HCT116 (cell line): ENCODE measurements at regions not wholly inside any gene's neighbourhood (a gene's known extent, or its start where the extent isn't known, plus 50 kb on each side); places are given as distances from the start of the nearest gene placed in this dataset.

ENCODE experiments used
- ATAC-seq: fragments of 200-7000 bp; cut with Tn5 transposase; 2 replicates; pipeline ENCODE4 v1.9.1; 2020; ENCODE audit warnings: mild to moderate bottlenecking, moderate library complexity
- BruUV-seq: library from RNA; stranded (reverse); fragments of 400-500 nt; replicated peaks from 2 replicates; lab custom pipeline; 2021; lab: Mats Ljungman, UMichigan
- CTCF ChIA-PET: fragments of 300-600 bp; sonication (Branson Sonifier 250); formaldehyde crosslinking; loops from one replicate; lab custom pipeline; 2021; ENCODE audit warnings: antibody characterized with exemption; lab: Charles Lee
- POLR2A ChIA-PET: fragments of 300-600, 350-600 bp; sonication (Branson Sonifier 250); formaldehyde crosslinking; loops from one replicate; lab custom pipeline; 2021; ENCODE audit warnings: antibody characterized with exemption; lab: Charles Lee
- RAD21 ChIA-PET, 2 experiments: fragments of 300-600 bp; sonication (Branson Sonifier 250); formaldehyde crosslinking; loops; one replicate each; lab custom pipeline; 2023; ENCODE audit warnings: low total read pairs in 2 of 2; ENCODE audit not compliant: uncharacterized antibody in 2 of 2, unreplicated experiment in 2 of 2, low non-redundant PET in 1 of 2; lab: Charles Lee
- DNase-seq: peaks from one replicate; pipeline ENCODE4 v3.0.0-alpha.2; 2010; ENCODE audit warnings: low read depth, low spot score
- H2AFZ ChIP-seq: fragments of 200-600 bp; shearing (Covaris generic), sonication (generic); 2 replicates; pipeline ENCODE4 v1.6.1; 2017; ENCODE audit warnings: low read depth, mixed run types, mixed read lengths, antibody characterized with exemption, low read length; ENCODE audit not compliant: poor library complexity, severe bottlenecking
- H3K27ac ChIP-seq: 2 replicates; pipeline ENCODE4 v1.5.1; 2012; ENCODE audit warnings: low read depth, low read length
- H3K27me3 ChIP-seq: fragments of 200-600 bp; sonication (generic); 2 replicates; pipeline ENCODE4 v1.6.1; 2016; ENCODE audit warnings: mixed run types, low read length, mixed read lengths; ENCODE audit not compliant: insufficient read depth
- H3K36me3 ChIP-seq, 2 experiments: fragments of 200-500 bp in 1 of 2; fragments of 200-600 bp in 1 of 2; sonication (Bioruptor generic) in 1 of 2; sonication (generic) in 1 of 2; 2 replicates each; pipeline versions ENCODE4 v1.5.1 to v1.6.1; 2014 to 2016; ENCODE audit warnings: low read length in 2 of 2, inconsistent platforms in 1 of 2, mixed read lengths in 1 of 2, mixed run types in 1 of 2; ENCODE audit not compliant: insufficient read depth in 2 of 2, control insufficient read depth in 1 of 2
- H3K4me1 ChIP-seq, 2 experiments: fragments of 200-600 bp in 1 of 2; sonication (generic) in 1 of 2; 2 replicates each; pipeline versions ENCODE4 v1.5.1 to v1.6.1; 2012 to 2017; ENCODE audit warnings: low read length in 2 of 2, inconsistent platforms in 1 of 2, mild to moderate bottlenecking in 1 of 2, mixed read lengths in 1 of 2, mixed run types in 1 of 2, moderate library complexity in 1 of 2; ENCODE audit not compliant: insufficient read depth in 2 of 2, control insufficient read depth in 1 of 2
- H3K4me2 ChIP-seq: fragments of 200-600 bp; sonication (generic); 2 replicates; pipeline ENCODE4 v1.6.1; 2017; ENCODE audit warnings: mixed run types, low read length, mixed read lengths
- H3K4me3 ChIP-seq, 2 experiments: fragments of 200-600 bp in 1 of 2; sonication (generic) in 1 of 2; replicated peaks in 1 of 2; 2 replicates each; pipeline ENCODE4 v1.5.1; 2011 to 2016; ENCODE audit warnings: low read length in 2 of 2, control low read depth in 1 of 2, low read depth in 1 of 2, mild to moderate bottlenecking in 1 of 2, mixed read lengths in 1 of 2, mixed run types in 1 of 2
- H3K79me2 ChIP-seq: fragments of 200-600 bp; sonication (generic); 2 replicates; pipeline ENCODE4 v1.6.1; 2017; ENCODE audit warnings: mild to moderate bottlenecking, mixed run types, low read length, moderate library complexity, mixed read lengths; ENCODE audit not compliant: insufficient read depth
- H3K9ac ChIP-seq: fragments of 200-600 bp; sonication (generic); 2 replicates; pipeline ENCODE4 v1.6.1; 2016; ENCODE audit warnings: low read length, mixed read lengths
- H3K9me2 ChIP-seq: fragments of 200-600 bp; sonication (generic), shearing (Covaris generic); 2 replicates; pipeline ENCODE4 v1.6.1; 2017; ENCODE audit warnings: mixed run types, mild to moderate bottlenecking, moderate library complexity; ENCODE audit not compliant: insufficient read depth
- H3K9me3 ChIP-seq, 2 experiments: fragments of 200-500 bp in 1 of 2; fragments of 200-600 bp in 1 of 2; sonication (Bioruptor generic) in 1 of 2; sonication (generic) in 1 of 2; 2 replicates each; pipeline ENCODE4 v1.6.1; 2014 to 2017; ENCODE audit warnings: low read length in 2 of 2, mixed read lengths in 2 of 2, inconsistent platforms in 1 of 2, low read depth in 1 of 2, mild to moderate bottlenecking in 1 of 2, mixed run types in 1 of 2, moderate library complexity in 1 of 2; ENCODE audit not compliant: control insufficient read depth in 1 of 2, insufficient read depth in 1 of 2
- H4K20me1 ChIP-seq: fragments of 200-600 bp; sonication (generic), shearing (Covaris generic); 2 replicates; pipeline ENCODE4 v1.6.1; 2017; ENCODE audit warnings: mixed run types, mild to moderate bottlenecking, moderate library complexity; ENCODE audit not compliant: insufficient read depth
- CBX3 ChIP-seq: IDR thresholded peaks from 2 replicates; pipeline ENCODE4 v1.6.1; 2012; ENCODE audit warnings: low read depth
- CEBPB ChIP-seq: IDR thresholded peaks from 2 replicates; pipeline ENCODE4 v1.6.1; 2012; ENCODE audit warnings: low read depth
- EGR1 ChIP-seq: IDR thresholded peaks from 2 replicates; pipeline ENCODE4 v1.6.1; 2012; ENCODE audit warnings: low read depth
- EZH2 ChIP-seq: fragments of 200-600 bp; sonication (generic); IDR thresholded peaks from 2 replicates; pipeline ENCODE4 v1.6.1; 2017; ENCODE audit warnings: antibody characterized with exemption, mixed run types
- FOSL1 ChIP-seq: IDR thresholded peaks from 2 replicates; pipeline ENCODE4 v1.6.1; 2012; ENCODE audit warnings: low read depth
- JUND ChIP-seq: IDR thresholded peaks from 2 replicates; pipeline ENCODE4 v1.6.1; 2012
- POLR2A ChIP-seq: IDR thresholded peaks from 2 replicates; pipeline ENCODE4 v1.7.0; 2011; ENCODE audit warnings: borderline replicate concordance; ENCODE audit not compliant: insufficient read depth, insufficient read length; ENCODE audit errors: extremely low read depth
- POLR2AphosphoS5 ChIP-seq: IDR thresholded peaks from 2 replicates; pipeline ENCODE4 v1.6.1; 2011; ENCODE audit warnings: mild to moderate bottlenecking, low read depth, low read length, moderate library complexity
- RAD21 ChIP-seq: IDR thresholded peaks from 2 replicates; pipeline ENCODE4 v1.6.1; 2012; ENCODE audit warnings: low read depth, mild to moderate bottlenecking
- SIN3A ChIP-seq: IDR thresholded peaks from 2 replicates; pipeline ENCODE4 v1.6.1; 2012; ENCODE audit warnings: low read depth
- SRF ChIP-seq: IDR thresholded peaks from 2 replicates; pipeline ENCODE4 v1.6.1; 2012; ENCODE audit warnings: low read depth
- TCF7L2 ChIP-seq: IDR thresholded peaks from 2 replicates; pipeline ENCODE4 v1.7.0; 2011; ENCODE audit warnings: borderline replicate concordance, inconsistent platforms; ENCODE audit not compliant: insufficient read depth, insufficient read length; ENCODE audit errors: extremely low read depth
- intact Hi-C: fragments of 100-400 bp; cut with micrococcal nuclease; formaldehyde crosslinking; loops from 2 replicates; pipeline ENCODE4 v1.10.0; 2022
- TF ChIP-seq, protein P1 (sequence below): IDR thresholded peaks from 2 replicates; pipeline ENCODE4 v1.6.1; 2012
- TF ChIP-seq, protein P2 (sequence below): IDR thresholded peaks from 2 replicates; pipeline ENCODE4 v1.6.1; 2012
- TF ChIP-seq, protein P3 (sequence below), 3 experiments: fragments of 200-600 bp in 1 of 3; sonication (generic) in 1 of 3; IDR thresholded peaks in 2 of 3; conservative IDR thresholded peaks in 1 of 3; 2 replicates each; pipeline ENCODE4 v1.5.1; 2012 to 2017; ENCODE audit warnings: low read depth in 2 of 3, low read length in 2 of 3, antibody characterized with exemption in 1 of 3, borderline replicate concordance in 1 of 3, control low read depth in 1 of 3, mild to moderate bottlenecking in 1 of 3, mixed read lengths in 1 of 3, mixed run types in 1 of 3, moderate library complexity in 1 of 3; ENCODE audit not compliant: insufficient read depth in 1 of 3

DNA sequence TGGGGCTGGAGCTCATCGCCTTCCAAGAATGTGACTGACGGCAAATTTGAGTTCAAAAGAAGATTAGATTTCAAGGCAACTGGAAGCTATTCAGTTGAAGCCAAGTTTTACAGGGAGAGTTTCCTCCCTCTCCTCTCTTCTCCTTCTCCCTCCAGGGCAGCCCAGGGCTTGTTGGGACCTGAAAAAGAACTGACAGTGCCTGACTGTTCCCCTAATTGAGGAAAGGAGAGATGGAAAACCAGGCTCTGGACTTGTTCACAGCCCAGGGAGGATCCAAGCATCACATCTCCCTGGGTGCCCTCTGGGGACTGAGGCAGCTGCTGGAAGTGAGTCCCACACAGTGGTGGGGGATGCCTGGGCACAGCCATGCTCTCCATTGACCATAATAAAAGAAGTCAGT is 88.1 kb downstream of the THNSL2 start:
- Histone ChIP-seq H3K9ac (no peak overlapping the region), H3K9me2 (no peaks in the 10 kb centered on the region), H2AFZ (no peak overlapping the region), H3K4me1 (peaks cover 0 to 9% of the 10 kb centered on the region in 2 experiments; a peak in 2 of 4 replicates), H3K27ac (no peak overlapping the region), H3K27me3 (peaks cover 13% of the 10 kb centered on the region; the same call in 1 of the 2 replicates), H3K4me2 (no peak overlapping the region), H3K79me2 (no peaks in the 10 kb centered on the region), H3K4me3 (no peak overlapping the region)
- BruUV-seq: no TSS peak
- DNase-seq: no peak
- ChIA-PET RAD21 (no interaction called here), CTCF (no interaction called here), POLR2A (no interaction called here)
- intact Hi-C loops: no loop called here
- no peak for TF ChIP-seq SIN3A
- TF ChIP-seq, protein P1, sequence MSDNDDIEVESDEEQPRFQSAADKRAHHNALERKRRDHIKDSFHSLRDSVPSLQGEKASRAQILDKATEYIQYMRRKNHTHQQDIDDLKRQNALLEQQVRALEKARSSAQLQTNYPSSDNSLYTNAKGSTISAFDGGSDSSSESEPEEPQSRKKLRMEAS: no peak
- TF ChIP-seq CBX3: no peak
- no peak for TF ChIP-seq POLR2AphosphoS5
- TF ChIP-seq, protein P2, sequence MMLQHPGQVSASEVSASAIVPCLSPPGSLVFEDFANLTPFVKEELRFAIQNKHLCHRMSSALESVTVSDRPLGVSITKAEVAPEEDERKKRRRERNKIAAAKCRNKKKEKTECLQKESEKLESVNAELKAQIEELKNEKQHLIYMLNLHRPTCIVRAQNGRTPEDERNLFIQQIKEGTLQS: no peak
- TF ChIP-seq JUND: no peak
- TF ChIP-seq, protein P3, sequence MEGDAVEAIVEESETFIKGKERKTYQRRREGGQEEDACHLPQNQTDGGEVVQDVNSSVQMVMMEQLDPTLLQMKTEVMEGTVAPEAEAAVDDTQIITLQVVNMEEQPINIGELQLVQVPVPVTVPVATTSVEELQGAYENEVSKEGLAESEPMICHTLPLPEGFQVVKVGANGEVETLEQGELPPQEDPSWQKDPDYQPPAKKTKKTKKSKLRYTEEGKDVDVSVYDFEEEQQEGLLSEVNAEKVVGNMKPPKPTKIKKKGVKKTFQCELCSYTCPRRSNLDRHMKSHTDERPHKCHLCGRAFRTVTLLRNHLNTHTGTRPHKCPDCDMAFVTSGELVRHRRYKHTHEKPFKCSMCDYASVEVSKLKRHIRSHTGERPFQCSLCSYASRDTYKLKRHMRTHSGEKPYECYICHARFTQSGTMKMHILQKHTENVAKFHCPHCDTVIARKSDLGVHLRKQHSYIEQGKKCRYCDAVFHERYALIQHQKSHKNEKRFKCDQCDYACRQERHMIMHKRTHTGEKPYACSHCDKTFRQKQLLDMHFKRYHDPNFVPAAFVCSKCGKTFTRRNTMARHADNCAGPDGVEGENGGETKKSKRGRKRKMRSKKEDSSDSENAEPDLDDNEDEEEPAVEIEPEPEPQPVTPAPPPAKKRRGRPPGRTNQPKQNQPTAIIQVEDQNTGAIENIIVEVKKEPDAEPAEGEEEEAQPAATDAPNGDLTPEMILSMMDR (IDR thresholded peaks at IDR 0.05 in 2 of 3, conservative IDR thresholded peaks at IDR 0.05 in 1 of 3; ENCODE audit: borderline replicate concordance in 1 of 3, insufficient read depth in 1 of 3, low read depth in 2 of 3, low read length in 2 of 3): no peak
- TF ChIP-seq CEBPB: no peak
- TF ChIP-seq FOSL1: no peak
- no peak for TF ChIP-seq RAD21
- no peak for TF ChIP-seq EZH2
- no peak for TF ChIP-seq EGR1
- TF ChIP-seq TCF7L2: no peak
- TF ChIP-seq SRF: no peak
- TF ChIP-seq POLR2A: no peak
- TF ChIP-seq, all 23 proteins: peak for 0
- Histone ChIP-seq H3K9me3 (no peaks in the 10 kb centered on the region), H4K20me1 (no peaks in the 10 kb centered on the region), H3K36me3 (no peaks in the 10 kb centered on the region)
- ATAC-seq: no peak
